ENCODE measurements at regions not wholly inside any gene's neighbourhood (a gene's known extent, or its start where the extent isn't known, plus 50 kb on each side); places are given as distances from the start of the nearest gene placed in this dataset.

- H3K4me2 ChIP-seq (replicated peaks; ENCODE audit: extremely low read depth, low read length, poor library complexity, severe bottlenecking), result no peak overlapping the region
- H3K9me3 Mint-ChIP-seq, result peaks cover 0 to 4% (median 3%) of the 10 kb centered on the region in 7 donors
Observed at GRCh38 chr6:43995137-43995536, 132.1 kb downstream of the MRPL14 start.

GRCh38 chr6:43993881-43994523 is 133.2 kb downstream of the MRPL14 start:
- TF ChIP-seq CTCF (IDR thresholded peaks at IDR 0.05), result no peak
- H3K79me2 ChIP-seq (ENCODE audit: insufficient read depth, low read length), result no peaks in the 10 kb centered on the region
- H3K9ac ChIP-seq (ENCODE audit: insufficient read depth, low read length, poor library complexity, severe bottlenecking), result no peak overlapping the region
- H3K4me2 ChIP-seq (replicated peaks; ENCODE audit: extremely low read depth, low read length, poor library complexity, severe bottlenecking), result no peak overlapping the region
- H3K4me3 ChIP-seq (replicated peaks in 1 of 3; ENCODE audit: low read depth in 2 of 3, low read length in 3 of 3), result no peak overlapping the region
- Mint-ChIP-seq H3K27me3 (ENCODE audit: low read depth in 3 of 3) (peaks cover 6 to 11% (median 8%) of the 10 kb centered on the region in 3 donors), H3K9me3 (peaks cover 0 to 4% (median 0%) of the 10 kb centered on the region in 7 donors), H3K27ac (no peak overlapping the region), H3K36me3 (no peaks in the 10 kb centered on the region), H3K4me1 (no peaks in the 10 kb centered on the region), H3K4me3 (no peak overlapping the region)
- H3K36me3 ChIP-seq (replicated peaks in 1 of 2; ENCODE audit: control insufficient read depth in 1 of 2, insufficient read depth in 2 of 2, low read length in 2 of 2), result no peaks in the 10 kb centered on the region
- H2AFZ ChIP-seq (ENCODE audit: insufficient read depth, low read depth, low read length, poor library complexity, severe bottlenecking), result no peak overlapping the region
- DNase-seq, result no peak
- 95% methylated on average over 3 of the region's 5 CpGs for WGBS (ENCODE audit: insufficient coverage)
- no peaks in the 10 kb centered on the region for H3K27me3 ChIP-seq (ENCODE audit: control insufficient read depth in 2 of 2, insufficient read depth in 2 of 2, low read length in 2 of 2)
- no peaks in the 10 kb centered on the region for H3K4me1 ChIP-seq (ENCODE audit: control insufficient read depth in 1 of 2, insufficient read depth in 2 of 2, low read length in 2 of 2)
- no peaks in the 10 kb centered on the region for H4K20me1 ChIP-seq (ENCODE audit: insufficient read depth, low read length)
- intact Hi-C loops (cut with micrococcal nuclease), result no loop called here
- H3K27ac ChIP-seq (ENCODE audit: low read depth in 1 of 2, low read length in 2 of 2), result no peak overlapping the region
- no peaks in the 10 kb centered on the region for H3K9me3 ChIP-seq (replicated peaks in 1 of 2; ENCODE audit: control insufficient read depth in 1 of 2, insufficient read depth in 1 of 2, low read length in 2 of 2)

More at GRCh38 chr6:43995137-43995536, 132.1 kb downstream of the MRPL14 start:
- Histone ChIP-seq H2AFZ (ENCODE audit: insufficient read depth, low read depth, low read length, poor library complexity, severe bottlenecking) (no peak overlapping the region), H4K20me1 (ENCODE audit: insufficient read depth, low read length) (no peaks in the 10 kb centered on the region), H3K9me3 (replicated peaks in 1 of 2; ENCODE audit: control insufficient read depth in 1 of 2, insufficient read depth in 1 of 2, low read length in 2 of 2) (no peaks in the 10 kb centered on the region), H3K9ac (ENCODE audit: insufficient read depth, low read length, poor library complexity, severe bottlenecking) (no peak overlapping the region), H3K27me3 (ENCODE audit: control insufficient read depth in 2 of 2, insufficient read depth in 2 of 2, low read length in 2 of 2) (peaks cover 0 to 3% of the 10 kb centered on the region in 2 donors), H3K27ac (ENCODE audit: low read depth in 1 of 2, low read length in 2 of 2) (no peak overlapping the region), H3K4me1 (ENCODE audit: control insufficient read depth in 1 of 2, insufficient read depth in 2 of 2, low read length in 2 of 2) (peaks cover 0 to 3% of the 10 kb centered on the region in 2 donors), H3K79me2 (ENCODE audit: insufficient read depth, low read length) (no peaks in the 10 kb centered on the region), H3K36me3 (replicated peaks in 1 of 2; ENCODE audit: control insufficient read depth in 1 of 2, insufficient read depth in 2 of 2, low read length in 2 of 2) (no peaks in the 10 kb centered on the region), H3K4me3 (replicated peaks in 1 of 3; ENCODE audit: low read depth in 2 of 3, low read length in 3 of 3) (no peak overlapping the region)
- intact Hi-C loops (cut with micrococcal nuclease), result no loop called here
- no peak for DNase-seq
- Mint-ChIP-seq H3K4me3 (no peak overlapping the region), H3K27ac (no peak overlapping the region), H3K4me1 (peaks cover 2% of the 10 kb centered on the region), H3K27me3 (ENCODE audit: low read depth in 3 of 3) (peaks cover 12 to 18% (median 13%) of the 10 kb centered on the region in 3 donors), H3K36me3 (no peaks in the 10 kb centered on the region)
- no peak for TF ChIP-seq CTCF (IDR thresholded peaks at IDR 0.05)
- WGBS (ENCODE audit: insufficient coverage), result no CpG with 5 or more reads among the region's 3 CpGs

All from CD14-positive monocyte (primary cell).